Stomach (tissue), 4 donors: ENCODE measurements at regions not wholly inside any gene's neighbourhood (a gene's known extent, or its start where the extent isn't known, plus 50 kb on each side); places are given as distances from the start of the nearest gene placed in this dataset.

Source experiments
- POLR2AphosphoS5 ChIP-seq, 3 donors: sonication (generic); formaldehyde crosslinking; IDR thresholded peaks; one replicate each; pipeline ENCODE4 v1.6.1; 2016; ENCODE audit warnings: antibody characterized with exemption in 3 of 3
- TF ChIP-seq, protein P1 (sequence below), 7 experiments: fragments of 450-650 bp in 4 of 7; fragments of 200-600 bp in 3 of 7; sonication (generic) in 3 of 7; IDR thresholded peaks; one replicate each; pipeline ENCODE4 v1.5.1; 2016 to 2019; ENCODE audit warnings: antibody characterized with exemption in 7 of 7, control low read depth in 2 of 7, mild to moderate bottlenecking in 1 of 7

DNA sequence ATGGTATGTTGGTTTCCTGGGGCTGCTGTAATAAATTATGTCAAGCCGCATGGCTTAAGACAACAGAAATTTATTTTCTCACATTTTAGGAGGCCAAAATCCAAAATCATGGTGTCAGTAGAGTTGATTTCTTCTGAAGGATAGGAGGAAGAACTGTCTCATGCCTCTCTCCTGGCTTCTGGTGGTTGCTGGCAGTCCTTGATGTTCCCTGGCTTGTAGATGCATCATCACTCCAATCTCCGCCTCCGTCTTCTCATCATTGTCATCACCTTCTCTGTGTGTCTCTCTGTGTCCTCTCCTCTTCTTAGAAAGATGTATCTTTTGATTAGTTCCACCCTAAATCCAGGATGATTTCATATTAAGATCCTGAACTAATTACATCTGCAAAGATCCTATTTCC, 124.7 kb upstream of the CTTNBP2NL start:
- no peak for TF ChIP-seq POLR2AphosphoS5 (IDR thresholded peaks at IDR 0.05)
- TF ChIP-seq, protein P1, sequence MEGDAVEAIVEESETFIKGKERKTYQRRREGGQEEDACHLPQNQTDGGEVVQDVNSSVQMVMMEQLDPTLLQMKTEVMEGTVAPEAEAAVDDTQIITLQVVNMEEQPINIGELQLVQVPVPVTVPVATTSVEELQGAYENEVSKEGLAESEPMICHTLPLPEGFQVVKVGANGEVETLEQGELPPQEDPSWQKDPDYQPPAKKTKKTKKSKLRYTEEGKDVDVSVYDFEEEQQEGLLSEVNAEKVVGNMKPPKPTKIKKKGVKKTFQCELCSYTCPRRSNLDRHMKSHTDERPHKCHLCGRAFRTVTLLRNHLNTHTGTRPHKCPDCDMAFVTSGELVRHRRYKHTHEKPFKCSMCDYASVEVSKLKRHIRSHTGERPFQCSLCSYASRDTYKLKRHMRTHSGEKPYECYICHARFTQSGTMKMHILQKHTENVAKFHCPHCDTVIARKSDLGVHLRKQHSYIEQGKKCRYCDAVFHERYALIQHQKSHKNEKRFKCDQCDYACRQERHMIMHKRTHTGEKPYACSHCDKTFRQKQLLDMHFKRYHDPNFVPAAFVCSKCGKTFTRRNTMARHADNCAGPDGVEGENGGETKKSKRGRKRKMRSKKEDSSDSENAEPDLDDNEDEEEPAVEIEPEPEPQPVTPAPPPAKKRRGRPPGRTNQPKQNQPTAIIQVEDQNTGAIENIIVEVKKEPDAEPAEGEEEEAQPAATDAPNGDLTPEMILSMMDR (IDR thresholded peaks at IDR 0.05), result no peak
